Testis (tissue), 2 donors: ENCODE measurements at regions not wholly inside any gene's neighbourhood (a gene's known extent, or its start where the extent isn't known, plus 50 kb on each side); places are given as distances from the start of the nearest gene placed in this dataset.

Source experiments
- POLR2A ChIP-seq: fragments of 450-650 bp; IDR thresholded peaks from one replicate; pipeline ENCODE4 v1.6.1; 2017; ENCODE audit warnings: antibody characterized with exemption, mild to moderate bottlenecking, moderate library complexity
- TF ChIP-seq, protein P1 (sequence below), 3 experiments: fragments of 450-650 bp in 2 of 3; fragments of 200-600 bp in 1 of 3; sonication (generic) in 1 of 3; IDR thresholded peaks; one replicate each; pipeline ENCODE4 v1.5.1; 2016 to 2019; ENCODE audit warnings: antibody characterized with exemption in 3 of 3, mild to moderate bottlenecking in 2 of 3, moderate library complexity in 1 of 3

DNA sequence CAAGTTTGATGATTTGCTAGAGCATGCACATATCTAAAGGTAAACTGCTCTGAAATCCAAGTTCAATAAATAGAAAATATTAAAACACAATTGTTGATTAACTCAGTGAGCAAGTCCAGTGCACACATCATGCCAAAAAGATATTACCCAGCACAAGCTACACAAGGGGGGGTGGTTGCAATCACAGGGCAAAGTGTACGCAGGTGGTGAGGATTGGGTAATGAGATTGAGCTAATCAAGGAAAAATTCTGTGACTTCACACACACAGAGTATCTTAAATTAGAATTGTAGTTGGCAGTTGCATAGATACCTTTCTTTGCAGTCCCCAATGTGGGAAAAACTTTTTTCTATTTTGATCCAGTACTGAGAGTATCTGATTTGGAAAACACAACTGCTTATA, 156.1 kb upstream of the NTRK2 start:
- TF ChIP-seq, protein P1, sequence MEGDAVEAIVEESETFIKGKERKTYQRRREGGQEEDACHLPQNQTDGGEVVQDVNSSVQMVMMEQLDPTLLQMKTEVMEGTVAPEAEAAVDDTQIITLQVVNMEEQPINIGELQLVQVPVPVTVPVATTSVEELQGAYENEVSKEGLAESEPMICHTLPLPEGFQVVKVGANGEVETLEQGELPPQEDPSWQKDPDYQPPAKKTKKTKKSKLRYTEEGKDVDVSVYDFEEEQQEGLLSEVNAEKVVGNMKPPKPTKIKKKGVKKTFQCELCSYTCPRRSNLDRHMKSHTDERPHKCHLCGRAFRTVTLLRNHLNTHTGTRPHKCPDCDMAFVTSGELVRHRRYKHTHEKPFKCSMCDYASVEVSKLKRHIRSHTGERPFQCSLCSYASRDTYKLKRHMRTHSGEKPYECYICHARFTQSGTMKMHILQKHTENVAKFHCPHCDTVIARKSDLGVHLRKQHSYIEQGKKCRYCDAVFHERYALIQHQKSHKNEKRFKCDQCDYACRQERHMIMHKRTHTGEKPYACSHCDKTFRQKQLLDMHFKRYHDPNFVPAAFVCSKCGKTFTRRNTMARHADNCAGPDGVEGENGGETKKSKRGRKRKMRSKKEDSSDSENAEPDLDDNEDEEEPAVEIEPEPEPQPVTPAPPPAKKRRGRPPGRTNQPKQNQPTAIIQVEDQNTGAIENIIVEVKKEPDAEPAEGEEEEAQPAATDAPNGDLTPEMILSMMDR (IDR thresholded peaks at IDR 0.05) = no peak
- no peak for TF ChIP-seq POLR2A
